ENCODE measurements at regions not wholly inside any gene's neighbourhood (a gene's known extent, or its start where the extent isn't known, plus 50 kb on each side); places are given as distances from the start of the nearest gene placed in this dataset.

DNA sequence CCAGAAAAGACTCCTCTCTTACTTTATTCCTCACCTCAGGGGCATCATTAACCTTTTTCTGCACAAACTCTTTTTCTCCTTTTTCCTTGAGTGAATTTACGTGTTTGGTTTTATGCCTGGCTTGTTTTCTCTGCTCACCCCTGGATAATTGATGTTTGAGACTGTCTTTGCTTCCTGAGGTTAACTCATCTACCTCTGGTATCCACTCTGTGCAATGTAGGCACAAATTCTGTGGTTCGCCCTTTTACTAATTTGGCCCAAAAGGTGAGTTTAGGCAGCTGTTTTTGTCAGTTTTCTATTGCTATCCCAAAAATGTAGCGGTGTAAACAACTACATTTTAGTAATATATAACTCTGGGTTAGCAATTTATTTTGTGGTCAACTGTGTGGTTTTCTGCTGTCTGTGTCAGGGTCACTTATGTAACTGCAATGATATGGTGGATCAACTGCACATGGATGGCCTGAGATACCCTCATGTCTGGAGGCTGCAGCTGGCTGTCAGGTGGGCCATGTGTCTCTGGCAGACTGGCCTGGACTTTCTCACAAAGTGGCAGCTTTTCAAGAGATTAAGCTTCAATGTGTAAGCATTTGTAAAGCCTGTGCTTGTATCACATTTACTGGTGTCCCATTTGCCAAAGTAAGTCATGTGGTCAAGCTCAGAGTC lies 329.7 kb downstream of the FSIP2 start:
- intact Hi-C loops (cut with micrococcal nuclease): no loop called here
- ATAC-seq (ENCODE audit: low read depth) (no peak), DNase-seq (no peak)
- Mint-ChIP-seq H3K9me3 (ENCODE audit: insufficient read depth) (peaks cover 3% of the 10 kb centered on the region), H3K27me3 (no peaks in the 10 kb centered on the region), H3K27ac (no peak overlapping the region), H3K4me1 (peaks cover 1% of the 10 kb centered on the region), H3K4me3 (no peak overlapping the region)
- no peak overlapping the region for H3K4me3 ChIP-seq (ENCODE audit: control extremely low read depth in 1 of 5, extremely low read depth in 1 of 5, insufficient read depth in 1 of 5, low read depth in 2 of 5, low read length in 4 of 5)
- ChIA-PET POLR2A (no interaction called here), CTCF (no interaction called here)
- TF ChIP-seq, protein P1, sequence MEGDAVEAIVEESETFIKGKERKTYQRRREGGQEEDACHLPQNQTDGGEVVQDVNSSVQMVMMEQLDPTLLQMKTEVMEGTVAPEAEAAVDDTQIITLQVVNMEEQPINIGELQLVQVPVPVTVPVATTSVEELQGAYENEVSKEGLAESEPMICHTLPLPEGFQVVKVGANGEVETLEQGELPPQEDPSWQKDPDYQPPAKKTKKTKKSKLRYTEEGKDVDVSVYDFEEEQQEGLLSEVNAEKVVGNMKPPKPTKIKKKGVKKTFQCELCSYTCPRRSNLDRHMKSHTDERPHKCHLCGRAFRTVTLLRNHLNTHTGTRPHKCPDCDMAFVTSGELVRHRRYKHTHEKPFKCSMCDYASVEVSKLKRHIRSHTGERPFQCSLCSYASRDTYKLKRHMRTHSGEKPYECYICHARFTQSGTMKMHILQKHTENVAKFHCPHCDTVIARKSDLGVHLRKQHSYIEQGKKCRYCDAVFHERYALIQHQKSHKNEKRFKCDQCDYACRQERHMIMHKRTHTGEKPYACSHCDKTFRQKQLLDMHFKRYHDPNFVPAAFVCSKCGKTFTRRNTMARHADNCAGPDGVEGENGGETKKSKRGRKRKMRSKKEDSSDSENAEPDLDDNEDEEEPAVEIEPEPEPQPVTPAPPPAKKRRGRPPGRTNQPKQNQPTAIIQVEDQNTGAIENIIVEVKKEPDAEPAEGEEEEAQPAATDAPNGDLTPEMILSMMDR (IDR thresholded peaks at IDR 0.05): no peak
- TF ChIP-seq EZH2 (IDR thresholded peaks at IDR 0.05; ENCODE audit: borderline replicate concordance, insufficient read depth, low read depth, low read length, poor library complexity, severe bottlenecking): no peak
- no peak overlapping the region for H3K9ac ChIP-seq (ENCODE audit: low read length)
- H3K9me3 ChIP-seq (ENCODE audit: control extremely low read depth in 1 of 3, control insufficient read depth in 2 of 3, insufficient read depth in 1 of 3, low read length in 2 of 3): peaks cover 2 to 3% (median 3%) of the 10 kb centered on the region in 3 donors
- no peaks in the 10 kb centered on the region for H3K27me3 ChIP-seq (replicated peaks in 1 of 4; ENCODE audit: control extremely low read depth in 1 of 4, control insufficient read depth in 3 of 4, insufficient read depth in 4 of 4, low read length in 3 of 4)
- no peaks in the 10 kb centered on the region for H3K79me2 ChIP-seq (ENCODE audit: control insufficient read depth, insufficient read depth, low read length)
- H3K4me2 ChIP-seq (replicated peaks; ENCODE audit: low read depth, low read length, poor library complexity, severe bottlenecking): no peak overlapping the region
- H3K27ac ChIP-seq (ENCODE audit: low read length in 2 of 2): no peak overlapping the region
- WGBS (ENCODE audit: insufficient coverage): no CpG with 5 or more reads among the region's 3 CpGs
- no peaks in the 10 kb centered on the region for H3K36me3 ChIP-seq (replicated peaks in 1 of 2; ENCODE audit: control extremely low read depth in 1 of 2, control insufficient read depth in 1 of 2, extremely low read depth in 1 of 2, insufficient read depth in 2 of 2, low read length in 1 of 2)
- no peaks in the 10 kb centered on the region for H4K20me1 ChIP-seq (ENCODE audit: control insufficient read depth, insufficient read depth, low read length, poor library complexity, severe bottlenecking)
- H2AFZ ChIP-seq (ENCODE audit: insufficient read depth, low read depth, low read length, poor library complexity, severe bottlenecking): no peak overlapping the region
- no peaks in the 10 kb centered on the region for H3K4me1 ChIP-seq (ENCODE audit: control insufficient read depth in 2 of 2, insufficient read depth in 2 of 2, low read length in 2 of 2)

GRCh38 chr2:186069676-186070075 lies 331.1 kb downstream of the FSIP2 start:
- Mint-ChIP-seq H3K4me3 (no peak overlapping the region), H3K27me3 (no peaks in the 10 kb centered on the region), H3K9me3 (ENCODE audit: insufficient read depth) (peaks cover 3% of the 10 kb centered on the region), H3K4me1 (no peaks in the 10 kb centered on the region), H3K27ac (no peak overlapping the region)
- Histone ChIP-seq H3K9me3 (ENCODE audit: control extremely low read depth in 1 of 3, control insufficient read depth in 2 of 3, insufficient read depth in 1 of 3, low read length in 2 of 3) (peaks cover 0 to 3% (median 2%) of the 10 kb centered on the region in 3 donors), H3K4me1 (ENCODE audit: control insufficient read depth in 2 of 2, insufficient read depth in 2 of 2, low read length in 2 of 2) (no peaks in the 10 kb centered on the region), H3K27me3 (replicated peaks in 1 of 4; ENCODE audit: control extremely low read depth in 1 of 4, control insufficient read depth in 3 of 4, insufficient read depth in 4 of 4, low read length in 3 of 4) (no peaks in the 10 kb centered on the region), H4K20me1 (ENCODE audit: control insufficient read depth, insufficient read depth, low read length, poor library complexity, severe bottlenecking) (no peaks in the 10 kb centered on the region), H2AFZ (ENCODE audit: insufficient read depth, low read depth, low read length, poor library complexity, severe bottlenecking) (no peak overlapping the region), H3K36me3 (replicated peaks in 1 of 2; ENCODE audit: control extremely low read depth in 1 of 2, control insufficient read depth in 1 of 2, extremely low read depth in 1 of 2, insufficient read depth in 2 of 2, low read length in 1 of 2) (no peaks in the 10 kb centered on the region), H3K9ac (ENCODE audit: low read length) (no peak overlapping the region), H3K79me2 (ENCODE audit: control insufficient read depth, insufficient read depth, low read length) (no peaks in the 10 kb centered on the region), H3K27ac (ENCODE audit: low read length in 2 of 2) (no peak overlapping the region), H3K4me3 (ENCODE audit: control extremely low read depth in 1 of 5, extremely low read depth in 1 of 5, insufficient read depth in 1 of 5, low read depth in 2 of 5, low read length in 4 of 5) (no peak overlapping the region), H3K4me2 (replicated peaks; ENCODE audit: low read depth, low read length, poor library complexity, severe bottlenecking) (no peak overlapping the region)
- no CpG with 5 or more reads among the region's 2 CpGs for WGBS (ENCODE audit: insufficient coverage)
- TF ChIP-seq, protein P1 (IDR thresholded peaks at IDR 0.05): no peak
- no peak for TF ChIP-seq EZH2 (IDR thresholded peaks at IDR 0.05; ENCODE audit: borderline replicate concordance, insufficient read depth, low read depth, low read length, poor library complexity, severe bottlenecking)
- intact Hi-C loops (cut with micrococcal nuclease): no loop called here
- DNase-seq: no peak
- ChIA-PET POLR2A (no interaction called here), CTCF (no interaction called here)
- ATAC-seq (ENCODE audit: low read depth): no peak
